AG04449 (cell line): ENCODE measurements at regions not wholly inside any gene's neighbourhood (a gene's known extent, or its start where the extent isn't known, plus 50 kb on each side); places are given as distances from the start of the nearest gene placed in this dataset.

Experiments
- CTCF ChIA-PET: fragments of 350-600 bp; formaldehyde crosslinking; extraction: SDS; loops from one replicate; lab custom pipeline; 2021; ENCODE audit warnings: antibody characterized with exemption; lab: Yijun Ruan, JAX
- POLR2A ChIA-PET: fragments of 400-600, 350-600 bp; formaldehyde crosslinking; extraction: SDS; loops from one replicate; lab custom pipeline; 2020; ENCODE audit warnings: antibody characterized with exemption, inconsistent platforms; lab: Yijun Ruan, JAX
- DNase-seq: peaks from one replicate; pipeline ENCODE4 v3.0.0-alpha.2; 2010; ENCODE audit warnings: low read depth, low spot score
- H3K4me3 ChIP-seq: 2 replicates; pipeline ENCODE4 v1.5.1; 2011; ENCODE audit warnings: low read depth, mild to moderate bottlenecking, control low read depth, low read length
- TF ChIP-seq, protein P1 (sequence below): IDR thresholded peaks from one replicate; pipeline ENCODE4 v1.5.1; 2011; ENCODE audit warnings: mild to moderate bottlenecking, moderate library complexity, low read length, control low read depth, inconsistent platforms; ENCODE audit not compliant: insufficient read depth; ENCODE audit errors: missing control alignments

DNA sequence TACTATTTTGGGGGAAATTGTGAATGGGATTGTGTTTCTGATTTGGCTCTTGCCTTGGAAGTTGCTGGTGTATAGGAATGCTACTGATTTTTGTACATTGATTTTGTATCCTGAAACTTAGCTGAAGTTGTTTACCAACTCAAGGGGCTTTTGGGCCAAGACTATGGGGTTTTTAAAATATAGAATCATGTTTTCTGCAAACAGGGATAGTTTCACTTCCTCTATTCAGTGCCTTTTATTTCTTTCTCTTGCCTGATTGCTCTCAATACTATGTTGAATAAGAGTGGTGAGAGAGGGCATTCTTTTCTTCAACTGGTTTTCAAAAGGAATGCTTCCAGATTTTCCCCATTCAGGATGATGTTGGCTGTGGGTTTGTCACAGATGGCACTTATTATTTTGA lies 1383.8 kb upstream of the ACVR2A start:
- H3K4me3 ChIP-seq, result no peak overlapping the region
- DNase-seq, result no peak
- ChIA-PET POLR2A (no interaction called here), CTCF (no interaction called here)
- TF ChIP-seq, protein P1, sequence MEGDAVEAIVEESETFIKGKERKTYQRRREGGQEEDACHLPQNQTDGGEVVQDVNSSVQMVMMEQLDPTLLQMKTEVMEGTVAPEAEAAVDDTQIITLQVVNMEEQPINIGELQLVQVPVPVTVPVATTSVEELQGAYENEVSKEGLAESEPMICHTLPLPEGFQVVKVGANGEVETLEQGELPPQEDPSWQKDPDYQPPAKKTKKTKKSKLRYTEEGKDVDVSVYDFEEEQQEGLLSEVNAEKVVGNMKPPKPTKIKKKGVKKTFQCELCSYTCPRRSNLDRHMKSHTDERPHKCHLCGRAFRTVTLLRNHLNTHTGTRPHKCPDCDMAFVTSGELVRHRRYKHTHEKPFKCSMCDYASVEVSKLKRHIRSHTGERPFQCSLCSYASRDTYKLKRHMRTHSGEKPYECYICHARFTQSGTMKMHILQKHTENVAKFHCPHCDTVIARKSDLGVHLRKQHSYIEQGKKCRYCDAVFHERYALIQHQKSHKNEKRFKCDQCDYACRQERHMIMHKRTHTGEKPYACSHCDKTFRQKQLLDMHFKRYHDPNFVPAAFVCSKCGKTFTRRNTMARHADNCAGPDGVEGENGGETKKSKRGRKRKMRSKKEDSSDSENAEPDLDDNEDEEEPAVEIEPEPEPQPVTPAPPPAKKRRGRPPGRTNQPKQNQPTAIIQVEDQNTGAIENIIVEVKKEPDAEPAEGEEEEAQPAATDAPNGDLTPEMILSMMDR, result no peak

DNA sequence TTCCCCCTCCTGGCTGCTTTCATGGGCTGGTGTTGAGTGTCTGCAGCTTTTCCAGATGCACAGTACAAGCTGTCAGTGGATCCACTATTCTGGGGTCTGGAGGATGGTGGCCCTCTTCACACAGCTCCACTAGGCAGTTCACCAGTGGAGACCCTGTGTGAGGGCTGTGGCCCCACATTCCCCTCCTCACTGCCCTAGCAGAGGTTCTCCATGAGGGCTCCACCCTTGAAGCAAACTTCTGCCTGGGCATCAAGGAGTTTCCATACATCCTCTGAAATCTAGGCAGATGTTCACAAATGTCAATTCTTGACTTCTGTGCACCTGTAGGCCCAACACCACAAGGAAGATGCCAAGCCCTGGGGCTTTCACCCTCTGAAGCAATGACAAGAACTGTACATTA lies 1386.2 kb upstream of the ACVR2A start:
- no peak overlapping the region for H3K4me3 ChIP-seq
- ChIA-PET CTCF (no interaction called here), POLR2A (no interaction called here)
- DNase-seq, result no peak
- TF ChIP-seq, protein P1, result no peak

DNA sequence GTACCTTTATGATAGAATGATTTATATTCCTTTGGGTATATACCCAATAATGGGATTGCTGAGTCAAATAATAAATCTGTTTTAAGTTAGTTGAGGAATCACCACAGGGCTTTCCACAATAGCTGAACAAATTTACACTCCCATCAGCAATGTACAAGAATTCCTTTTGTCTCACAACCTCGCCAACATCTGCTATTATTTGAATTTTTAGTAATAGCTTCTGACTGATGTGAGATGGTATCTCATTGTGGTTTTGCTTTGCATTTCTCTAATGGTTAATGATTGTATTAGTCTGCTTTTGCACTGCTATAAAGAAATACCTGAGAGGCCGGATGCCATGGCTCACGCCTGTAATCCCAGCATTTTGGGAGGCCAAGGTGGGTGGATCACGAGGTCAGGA lies 1387.6 kb upstream of the ACVR2A start:
- POLR2A ChIA-PET, result no interaction called here
- no peak overlapping the region for H3K4me3 ChIP-seq
- CTCF ChIA-PET, result no interaction called here
- no peak for DNase-seq
- TF ChIP-seq, protein P1, result no peak

DNA sequence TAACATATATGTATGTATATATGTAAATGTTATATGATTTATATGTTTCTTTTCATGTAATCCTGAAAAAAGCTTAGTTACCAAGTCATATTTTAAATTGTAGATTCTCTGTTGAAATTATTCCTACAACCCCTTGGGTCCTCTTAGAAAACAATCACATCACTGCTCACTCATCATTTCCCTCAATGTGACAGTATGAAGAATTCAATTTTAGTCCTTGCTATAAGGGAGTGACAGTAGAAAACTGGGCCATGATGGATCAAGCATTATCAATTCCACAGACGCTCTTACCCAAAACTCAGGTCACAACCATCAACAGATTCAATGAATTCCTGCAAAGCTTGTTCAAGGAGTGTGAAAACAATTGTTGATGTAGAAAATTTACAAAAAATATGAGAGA lies 1389.5 kb upstream of the ACVR2A start:
- POLR2A ChIA-PET, result no interaction called here
- no peak overlapping the region for H3K4me3 ChIP-seq
- TF ChIP-seq, protein P1, result no peak
- CTCF ChIA-PET, result no interaction called here
- DNase-seq, result no peak

DNA sequence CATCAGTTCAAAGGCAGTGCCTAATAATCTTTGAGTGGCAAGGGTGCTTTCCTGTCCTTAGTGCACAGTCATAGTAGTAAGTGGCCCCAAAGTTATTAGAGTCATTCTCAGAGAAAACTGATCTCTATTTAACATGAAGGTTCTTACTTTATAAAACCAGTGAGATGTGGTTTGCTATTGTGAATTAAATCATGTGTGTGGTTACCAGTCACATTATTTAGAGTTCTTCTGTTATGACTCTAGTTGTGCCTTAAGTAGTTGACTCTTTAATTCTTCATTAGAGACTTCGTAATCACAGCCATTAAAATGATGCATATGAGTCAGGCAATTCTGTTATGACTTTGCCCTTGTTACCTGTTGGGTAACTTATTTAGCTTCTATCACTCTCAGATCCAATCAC lies 1392.9 kb upstream of the ACVR2A start:
- CTCF ChIA-PET, result no interaction called here

DNA sequence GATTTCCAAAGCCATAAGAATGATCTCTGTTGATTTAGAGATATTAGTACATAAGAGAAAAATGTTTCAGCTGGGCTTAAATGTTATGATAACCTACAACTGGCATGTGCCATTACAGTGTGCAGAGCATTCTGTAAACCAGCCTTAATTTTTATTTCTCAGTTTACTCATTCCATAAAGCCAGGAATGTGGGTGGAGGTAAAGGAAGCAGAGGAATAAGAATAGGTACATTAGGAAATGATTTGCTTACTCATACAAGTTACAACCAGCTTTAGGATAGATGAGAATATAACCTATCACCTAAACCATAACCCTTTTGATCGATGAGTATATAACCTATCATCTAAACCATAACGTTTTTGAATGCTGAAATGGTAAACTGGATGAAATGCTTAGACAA lies 1394.7 kb upstream of the ACVR2A start:
- TF ChIP-seq, protein P1, result no peak
- CTCF ChIA-PET, result no interaction called here
- DNase-seq, result no peak
- no peak overlapping the region for H3K4me3 ChIP-seq
- POLR2A ChIA-PET, result no interaction called here

More for the DNA sequence above, 1392.9 kb upstream of the ACVR2A start:
- no peak for DNase-seq
- POLR2A ChIA-PET, result no interaction called here
- H3K4me3 ChIP-seq, result no peak overlapping the region
- TF ChIP-seq, protein P1, result no peak
